Activated CD4-positive, alpha-beta T cell treated with anti-CD3 and anti-CD28 coated beads, Interleukin-2, amount 50 U/mL, for 16 hours (primary cell): ENCODE measurements at regions not wholly inside any gene's neighbourhood (a gene's known extent, or its start where the extent isn't known, plus 50 kb on each side); places are given as distances from the start of the nearest gene placed in this dataset.
"Not testable (repeated sequence)": the region's sequence is repeated elsewhere in the genome, so short reads cannot be mapped to it uniquely, and the experiment has no call there.

Source experiments
- DNase-seq: peaks from one replicate; pipeline ENCODE4 v3.0.0-alpha.2; 2020

- DNase-seq: no peak
Measured at GRCh38 chr7:16933296-16934279, 51.8 kb upstream of the AGR3 start.

- DNase-seq: no peak
Measured at GRCh38 chr7:16934722-16935340, 53.0 kb upstream of the AGR3 start.

DNA sequence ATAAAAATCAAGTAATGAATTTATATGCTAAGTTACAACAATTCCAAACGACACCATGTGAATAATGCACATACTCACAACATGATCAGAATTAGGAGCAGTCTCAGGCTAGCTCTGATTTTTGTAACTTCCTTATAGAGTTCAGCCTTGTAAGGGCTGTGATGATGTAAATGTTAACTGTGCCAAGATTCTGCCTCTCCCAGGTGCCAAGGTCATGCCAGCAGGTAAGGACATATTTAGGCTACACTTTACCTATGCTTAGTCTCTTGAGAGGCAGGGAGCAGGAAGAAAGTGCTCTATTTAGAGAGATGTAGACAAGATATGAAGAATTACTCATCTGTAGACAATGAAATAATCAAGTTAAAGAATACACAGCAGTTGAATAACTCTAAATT, 53.6 kb upstream of the AGR3 start:
- DNase-seq: no peak

DNA sequence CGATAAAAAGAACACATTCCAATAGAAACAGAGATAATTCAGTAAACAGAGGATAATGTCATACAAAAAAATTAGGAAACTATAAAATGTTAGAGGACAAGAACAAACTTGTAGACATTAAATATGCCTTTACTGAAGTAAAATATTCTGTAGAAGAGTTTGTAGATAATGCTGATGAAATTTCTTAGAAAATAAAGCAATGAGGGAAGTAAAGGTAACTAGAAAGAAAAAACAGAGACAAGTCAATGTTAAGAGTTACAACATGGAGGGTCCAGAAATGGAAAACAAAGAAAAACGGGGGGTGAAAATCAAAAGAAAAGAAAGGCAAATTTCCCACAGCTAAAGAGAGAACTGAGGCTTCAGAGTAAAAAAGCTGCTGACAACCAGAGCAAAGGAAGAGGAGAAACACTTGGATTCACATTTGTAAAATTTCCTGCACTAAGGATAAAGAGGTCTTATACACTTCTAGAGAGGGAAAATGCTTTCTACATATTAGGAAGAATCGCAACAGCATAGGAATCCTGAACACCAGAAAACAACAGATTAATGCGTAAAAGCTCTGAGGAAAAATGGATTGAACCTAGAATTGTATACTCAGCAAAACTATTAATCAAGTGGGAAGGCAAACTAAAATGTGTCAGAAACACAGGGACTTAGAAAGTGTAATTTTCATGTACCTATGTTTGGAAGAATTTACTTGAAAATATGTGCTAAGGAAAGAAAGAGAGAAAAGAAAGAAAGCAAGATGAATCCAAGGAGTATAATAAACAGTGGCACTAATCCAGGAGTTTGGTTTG, 55.0 kb upstream of the AGR3 start:
- no peak for DNase-seq

DNA sequence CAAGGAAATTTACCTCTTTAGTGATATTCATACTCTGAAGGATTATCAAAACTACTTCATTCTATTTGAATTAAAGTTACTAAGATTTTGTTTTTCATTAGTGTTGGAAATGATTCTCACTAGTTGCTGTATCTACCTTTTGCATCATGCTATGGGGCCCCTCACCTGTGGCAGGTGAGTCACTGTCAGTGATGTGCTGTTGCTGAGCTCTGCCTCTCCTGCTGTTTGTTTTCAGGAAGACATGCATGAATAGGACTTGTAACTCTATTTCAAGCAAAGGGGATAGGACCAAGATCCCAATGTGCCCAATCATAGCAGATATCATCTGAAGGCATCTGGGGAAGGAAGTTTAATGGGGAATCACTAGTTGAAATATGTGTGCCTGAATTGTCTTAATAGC, 57.4 kb upstream of the AGR3 start:
- DNase-seq: no peak

DNA sequence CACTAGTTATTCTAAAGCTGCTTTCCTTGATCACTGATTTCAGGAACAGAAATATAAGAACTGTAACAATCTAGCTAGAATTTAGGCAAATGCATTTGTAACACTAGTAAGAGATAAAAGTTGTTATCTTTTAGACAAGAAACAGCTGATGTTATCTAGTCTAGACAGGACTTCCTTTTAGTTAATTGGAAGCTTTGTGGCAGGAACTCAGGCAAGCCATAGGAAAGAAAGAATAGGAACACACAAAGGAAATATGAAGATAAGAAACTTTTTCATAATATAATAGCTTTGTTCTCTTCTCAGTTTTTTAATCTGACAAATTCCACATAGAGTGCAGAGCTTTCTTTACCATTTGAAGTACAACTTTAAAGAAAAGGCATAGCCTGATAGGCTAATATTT, 59.0 kb upstream of the AGR3 start:
- no peak for DNase-seq

DNA sequence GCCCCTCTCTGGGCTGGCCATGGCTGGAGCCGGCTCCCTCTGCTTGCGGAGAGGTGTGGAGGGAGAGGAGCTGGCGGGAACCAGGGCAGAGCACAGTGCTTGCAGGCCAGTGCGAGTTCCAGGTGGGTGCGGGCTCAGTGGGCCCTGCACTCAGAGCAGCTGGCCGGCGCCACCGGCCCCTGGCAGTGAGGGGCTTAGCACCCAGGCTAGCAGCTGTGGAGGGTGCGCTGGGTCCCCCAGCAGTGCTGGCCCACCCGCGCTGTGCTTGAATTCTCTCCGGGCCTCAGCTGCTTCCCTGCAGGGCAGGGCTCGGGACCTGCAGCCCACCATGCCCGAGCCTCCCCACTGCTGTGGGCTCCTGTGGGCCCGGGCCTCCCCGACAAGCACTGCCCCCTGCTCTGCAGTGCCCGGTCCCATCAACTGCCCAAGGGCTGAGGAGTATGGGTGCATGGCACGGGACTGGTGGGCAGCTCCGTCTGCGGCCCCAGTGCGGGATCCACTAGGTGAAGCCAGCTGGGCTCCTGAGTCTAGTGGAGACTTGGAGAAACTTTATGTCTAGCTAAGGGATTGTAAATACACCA, 61.2 kb upstream of the AGR3 start:
- DNase-seq: no peak

DNA sequence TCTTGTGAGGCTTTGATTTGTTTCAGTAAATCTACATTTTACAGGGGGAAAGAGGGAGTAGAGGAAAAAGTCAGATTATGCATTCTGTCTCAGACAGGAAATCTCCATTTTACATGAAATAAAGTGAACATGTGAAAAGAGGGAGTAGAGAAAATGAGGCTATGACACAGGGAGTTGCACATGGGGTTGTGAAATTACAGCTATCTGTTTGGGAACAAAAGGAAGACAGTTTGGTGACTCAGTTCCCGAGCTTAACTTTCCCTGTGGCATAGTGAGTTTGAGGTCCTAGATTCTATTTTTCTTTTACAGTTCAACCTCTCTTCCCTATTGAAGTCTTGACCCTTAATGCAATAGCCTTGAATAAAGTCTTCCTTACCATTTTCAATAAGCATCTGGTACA, 63.2 kb upstream of the AGR3 start:
- no peak for DNase-seq

- DNase-seq: no peak
Measured at GRCh38 chr7:16945372-16945771, 63.6 kb upstream of the AGR3 start.

GRCh38 chr7:16948110-16948509, 66.3 kb upstream of the AGR3 start:
- DNase-seq: not testable (repeated sequence)

DNA sequence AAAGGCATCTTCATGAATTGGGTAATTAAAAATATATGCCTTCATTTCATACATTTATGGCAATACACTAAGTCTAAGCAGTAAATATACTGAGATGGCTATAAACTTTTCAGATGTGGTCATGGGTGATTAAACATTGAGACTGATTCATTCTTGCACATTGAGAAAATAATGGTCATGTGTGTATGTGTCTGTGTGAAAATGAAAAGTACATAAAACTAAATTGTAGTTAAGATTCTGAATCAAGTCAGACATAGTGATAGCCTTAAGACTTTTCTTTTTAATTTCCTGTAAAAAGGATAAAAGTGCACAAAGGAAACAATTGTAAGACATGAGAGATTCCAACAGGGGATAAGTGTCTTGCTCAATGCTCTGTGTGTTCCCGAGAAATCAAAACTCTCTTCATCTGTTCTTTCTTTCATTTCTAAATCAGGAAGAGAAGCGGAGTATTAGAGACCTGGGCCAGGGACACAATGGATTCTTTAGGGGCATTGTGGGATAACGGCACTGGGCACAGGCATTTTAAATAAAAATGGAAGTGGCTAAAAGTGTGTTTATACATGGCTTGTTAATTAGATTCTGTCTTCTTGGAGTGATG, 69.8 kb upstream of the AGR3 start:
- no peak for DNase-seq

DNA sequence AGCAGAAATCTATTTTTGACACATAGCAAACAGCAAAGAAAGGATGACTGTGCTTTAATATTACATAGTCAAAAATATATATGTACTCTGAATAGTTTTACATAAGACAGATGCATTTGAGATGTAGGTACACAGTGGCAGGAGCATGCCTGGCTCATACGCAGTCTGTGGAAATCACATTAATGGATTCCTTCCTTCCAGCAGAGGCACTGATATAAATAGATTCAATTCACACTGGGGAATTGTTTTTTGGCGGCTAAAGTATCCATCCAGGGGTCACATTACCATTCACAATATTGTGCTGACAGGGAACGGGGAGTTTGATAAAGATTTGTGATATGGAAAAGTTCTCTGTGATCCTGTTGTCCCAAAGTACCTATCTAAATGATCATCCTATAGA, 72.5 kb upstream of the AGR3 start:
- DNase-seq: no peak

DNA sequence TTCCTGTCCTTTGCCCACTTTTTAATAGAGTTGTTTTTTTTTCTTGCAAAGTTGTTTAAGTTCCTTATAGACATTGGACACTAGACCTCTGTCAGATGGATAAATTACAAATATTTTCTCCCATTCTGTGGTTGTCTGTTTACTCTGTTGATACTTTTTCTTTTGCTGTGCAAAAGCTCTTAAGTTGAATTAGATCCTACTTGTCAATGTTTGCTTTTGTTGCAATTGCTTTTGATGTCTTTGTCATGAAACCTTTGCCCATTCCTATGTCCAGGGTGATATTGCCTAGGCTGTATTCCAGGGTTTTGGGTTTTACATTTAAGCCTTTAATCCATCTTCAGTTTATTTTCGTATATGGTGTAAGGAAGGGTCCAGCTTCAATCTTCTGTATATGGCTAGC, 76.9 kb upstream of the AGR3 start:
- DNase-seq: no peak

DNA sequence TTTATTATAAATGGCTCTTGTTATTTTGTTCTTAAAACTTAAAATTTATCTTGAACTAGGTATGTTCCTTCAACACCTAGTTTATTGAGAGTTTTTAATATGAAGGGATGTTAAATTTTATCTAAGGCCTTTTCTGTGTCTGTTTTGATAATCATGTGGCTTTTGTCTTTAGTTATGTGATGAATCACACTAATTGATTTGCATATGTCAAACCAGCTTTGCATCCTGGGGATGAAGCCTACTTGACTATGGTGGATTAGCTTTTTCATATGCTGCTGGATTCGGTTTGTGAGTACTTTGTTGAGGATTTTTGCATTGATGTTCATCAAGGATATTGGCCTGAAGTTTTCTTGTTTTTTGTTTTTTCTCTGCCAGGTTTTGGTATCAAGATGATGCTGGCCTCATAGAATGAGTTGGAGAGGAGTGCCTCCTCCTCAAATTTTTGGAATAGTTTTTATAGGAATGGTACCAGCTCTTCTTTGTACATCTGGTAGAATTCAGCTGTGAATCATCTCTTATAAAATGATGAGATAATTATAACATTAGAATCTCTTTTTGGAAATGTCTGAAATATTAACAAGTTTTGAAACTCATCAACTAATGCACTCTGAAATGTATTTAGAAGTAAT, 78.7 kb upstream of the AGR3 start:
- no peak for DNase-seq

GRCh38 chr7:16961641-16962040, 79.9 kb upstream of the AGR3 start:
- no peak for DNase-seq

- DNase-seq: no peak
Measured at GRCh38 chr7:16963044-16963443, 81.3 kb upstream of the AGR3 start.

DNA sequence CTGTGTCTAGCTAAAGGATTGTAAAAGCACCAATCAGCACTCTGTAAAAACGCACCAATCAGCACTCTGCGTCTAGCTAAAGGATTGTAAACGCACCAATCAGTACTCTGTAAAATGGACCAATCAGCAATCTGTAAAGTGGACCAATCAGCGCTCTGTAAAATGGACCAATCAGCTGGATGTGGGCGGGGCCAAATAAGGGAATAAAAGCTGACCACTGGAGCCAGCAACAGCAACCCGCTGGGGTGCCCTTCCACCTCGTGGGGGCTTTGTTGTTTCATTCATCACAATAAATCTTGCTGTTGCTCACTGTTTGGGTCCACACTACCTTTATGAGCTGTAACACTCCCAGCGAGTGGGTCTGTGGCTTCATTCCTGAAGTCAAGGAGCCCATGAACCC, 83.9 kb upstream of the AGR3 start:
- DNase-seq: not testable (repeated sequence)

DNA sequence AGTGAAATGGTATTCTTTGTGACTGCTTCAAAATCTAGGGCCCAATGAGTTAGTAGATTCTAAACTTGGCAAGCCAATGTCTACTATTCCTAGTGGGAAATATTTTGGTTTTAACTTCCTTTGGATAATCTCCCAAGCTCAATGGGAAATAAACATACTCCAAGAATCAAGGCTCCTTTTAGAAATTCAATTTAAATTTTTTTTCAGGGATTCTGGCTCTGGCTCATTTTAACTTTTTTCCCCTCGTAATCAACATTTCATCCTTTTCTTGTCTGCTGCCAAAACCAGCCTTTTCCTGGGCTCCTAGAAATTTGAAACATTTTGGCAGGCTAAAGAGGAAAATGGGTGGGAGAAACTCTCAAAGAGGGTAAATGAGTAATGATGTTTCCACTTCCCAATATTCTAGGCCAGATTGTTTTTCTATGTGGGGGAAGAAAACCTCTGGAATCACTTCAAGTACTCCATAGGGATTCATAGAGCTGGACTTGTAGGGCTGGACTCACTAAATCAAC, 85.6 kb upstream of the AGR3 start:
- no peak for DNase-seq

DNA sequence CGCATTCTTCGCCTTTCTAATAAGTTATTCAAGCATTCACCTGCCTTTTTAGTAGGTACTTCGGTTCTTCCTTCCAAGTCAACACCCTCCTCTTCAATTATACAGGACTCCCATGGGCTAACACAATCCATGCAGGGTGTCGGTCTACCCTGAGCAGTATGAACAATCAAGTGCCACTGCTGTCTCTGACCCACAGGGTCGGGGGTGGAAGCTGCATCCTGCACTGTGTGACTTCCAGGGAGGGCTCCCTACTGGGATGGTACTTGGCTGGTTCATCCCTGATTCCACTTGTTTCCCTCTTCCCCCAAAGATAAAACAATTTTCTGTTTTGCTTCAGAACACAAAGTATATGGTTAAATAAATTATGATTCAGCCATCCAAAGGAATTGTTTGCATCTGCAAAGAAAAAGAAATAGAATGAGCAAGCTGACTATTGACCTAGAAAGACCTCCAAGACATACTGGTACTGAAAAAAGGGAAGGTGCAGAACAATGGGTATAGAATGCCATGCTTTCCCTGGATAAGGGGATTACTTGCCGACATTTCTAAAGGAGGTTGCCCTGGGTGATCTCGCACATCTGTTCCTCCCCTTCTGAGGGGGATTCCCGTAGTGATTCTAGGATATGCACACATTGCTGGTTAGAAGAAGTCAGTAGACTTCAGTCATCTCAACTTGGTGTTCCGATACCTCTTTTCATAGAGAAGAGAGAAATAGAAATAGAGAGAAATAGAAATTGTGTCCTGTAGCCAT, 89.1 kb upstream of the AGR3 start:
- no peak for DNase-seq

DNA sequence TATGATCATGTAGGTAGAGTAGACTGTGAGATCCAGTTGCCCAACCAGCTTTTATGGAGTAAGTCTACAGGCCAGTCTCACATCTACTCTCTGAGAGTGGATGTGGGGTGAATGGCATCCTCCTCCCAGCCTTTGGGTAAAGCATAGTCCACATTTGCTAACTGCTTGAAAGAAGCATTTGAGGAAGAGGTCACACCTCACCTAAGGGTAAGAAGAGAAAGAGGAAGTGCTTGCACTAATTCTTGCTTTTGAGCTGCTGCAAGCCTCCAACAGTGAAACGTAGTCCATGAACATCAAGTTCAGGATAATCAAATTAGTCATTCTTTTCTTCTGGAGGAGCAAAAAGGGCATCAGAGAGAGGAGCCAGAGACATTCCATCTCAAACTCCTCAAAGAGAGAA, 93.9 kb upstream of the AGR3 start:
- DNase-seq: no peak
